Hematopoietic multipotent progenitor cell (in vitro differentiated cells): ENCODE measurements at regions not wholly inside any gene's neighbourhood (a gene's known extent, or its start where the extent isn't known, plus 50 kb on each side); places are given as distances from the start of the nearest gene placed in this dataset.
"Not testable (repeated sequence)": the region's sequence is repeated elsewhere in the genome, so short reads cannot be mapped to it uniquely, and the experiment has no call there.

Source experiments
- DNase-seq, 3 donors: peaks; one replicate each; pipeline ENCODE4 v3.0.0-alpha.2; 2011 to 2015; ENCODE audit warnings: low read depth in 2 of 3, low spot score in 2 of 3

DNA sequence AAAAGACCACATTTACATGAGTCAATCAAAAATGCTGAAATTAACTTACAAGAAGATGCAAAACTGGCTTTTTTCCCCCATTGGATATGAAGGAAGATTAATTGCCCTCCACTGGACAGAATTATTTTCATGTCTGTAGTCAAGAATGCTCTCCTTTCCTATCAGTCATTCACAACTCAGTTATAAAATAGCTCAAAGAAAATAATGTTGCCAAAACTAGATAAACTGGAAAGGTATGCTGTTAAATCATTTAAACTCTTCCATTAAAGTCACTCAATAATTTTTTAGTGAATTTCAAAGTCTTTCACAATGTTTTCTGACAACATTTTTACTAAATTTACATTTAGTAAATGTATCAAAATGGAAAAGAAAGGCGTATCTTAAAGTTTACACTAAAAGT, 384.5 kb downstream of the HGF start:
- no peak for DNase-seq

DNA sequence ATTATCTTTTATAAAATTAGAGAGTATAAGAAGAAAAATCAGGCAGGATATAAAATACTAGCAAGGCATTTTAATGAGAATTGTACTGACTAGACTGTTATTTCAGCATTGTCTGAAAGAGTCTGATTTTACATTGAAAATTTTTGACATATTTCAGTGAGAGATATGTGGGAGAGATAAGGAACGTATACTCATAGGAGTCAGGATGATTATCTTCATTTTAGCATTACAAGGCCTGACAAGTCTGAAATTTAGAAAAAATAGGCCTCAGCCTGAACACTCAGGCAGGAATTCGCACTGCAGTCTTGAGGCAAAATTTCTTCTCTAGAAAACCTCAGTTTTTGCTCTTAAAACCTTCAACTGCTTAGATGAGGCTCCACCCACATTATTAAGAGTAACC, 386.0 kb downstream of the HGF start:
- no peak for DNase-seq

DNA sequence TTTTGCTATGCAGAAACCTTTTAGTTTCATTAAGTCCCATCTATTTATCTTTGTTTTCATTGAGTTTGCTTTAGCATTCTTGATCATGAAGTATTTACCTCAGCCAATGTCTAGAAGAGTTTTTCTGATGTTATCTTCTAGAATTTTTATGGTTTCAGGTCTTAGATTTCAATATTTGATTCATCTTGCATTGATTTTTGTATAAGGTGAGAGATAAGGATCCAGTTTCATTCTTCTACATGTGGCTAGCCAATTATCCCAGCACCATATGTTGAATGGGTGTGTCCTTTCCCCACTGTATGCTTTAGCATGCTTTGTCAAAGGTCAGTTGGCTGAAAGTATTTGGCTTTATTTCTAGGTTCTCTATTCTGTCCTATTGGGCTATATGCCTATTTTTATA, 395.2 kb downstream of the HGF start:
- not testable (repeated sequence) for DNase-seq

- DNase-seq, result no peak
Measured at GRCh38 chr7:81370822-81371221, 399.0 kb downstream of the HGF start.

- peak in 1 of 3 donors; percentile 12 for DNase-seq
Measured at GRCh38 chr7:81367326-81367931, 402.4 kb downstream of the HGF start.

GRCh38 chr7:81366546-81366945, 403.3 kb downstream of the HGF start:
- DNase-seq, result no peak

DNA sequence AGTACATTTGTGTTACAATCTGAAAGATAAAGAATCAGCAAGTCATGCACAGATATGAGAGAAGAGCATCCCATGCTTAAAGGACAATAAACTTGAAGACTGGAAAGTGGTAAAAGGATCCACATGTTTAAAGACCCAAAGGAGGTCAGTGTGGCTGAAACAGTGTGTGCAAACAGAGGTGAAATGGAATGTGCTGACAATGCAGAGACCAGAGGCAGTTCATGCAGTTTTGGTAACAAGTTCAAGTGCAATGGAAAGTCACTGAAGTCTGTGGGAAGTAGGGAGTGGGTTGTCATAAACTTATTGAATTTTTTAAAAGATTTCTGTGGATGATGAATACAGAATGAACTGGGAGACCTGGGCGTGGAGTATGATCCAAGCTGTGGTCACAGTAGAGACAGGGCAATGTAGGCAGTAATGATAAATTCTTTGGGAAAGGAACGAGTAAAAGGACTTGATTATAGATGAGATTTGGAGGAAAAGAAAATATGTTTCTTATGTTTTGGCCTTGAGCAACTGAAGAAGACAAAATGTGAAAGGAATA, 408.0 kb downstream of the HGF start:
- no peak for DNase-seq

GRCh38 chr7:81355911-81356310, 413.9 kb downstream of the HGF start:
- DNase-seq, result no peak

- DNase-seq, result no peak
Measured at GRCh38 chr7:81349044-81349443, 420.8 kb downstream of the HGF start.

GRCh38 chr7:81339946-81340345, 421.1 kb upstream of the SEMA3C start:
- no peak for DNase-seq

- no peak for DNase-seq
Measured at GRCh38 chr7:81333536-81333935, 414.7 kb upstream of the SEMA3C start.

GRCh38 chr7:81333004-81333403, 414.2 kb upstream of the SEMA3C start:
- DNase-seq, result no peak

GRCh38 chr7:81331061-81332018, 412.5 kb upstream of the SEMA3C start:
- DNase-seq, result no peak

- peak in 1 of 3 donors; percentile 1 for DNase-seq
Measured at GRCh38 chr7:81330108-81330507, 411.3 kb upstream of the SEMA3C start.

- DNase-seq, result no peak
Measured at GRCh38 chr7:81327468-81328266, 408.8 kb upstream of the SEMA3C start.

DNA sequence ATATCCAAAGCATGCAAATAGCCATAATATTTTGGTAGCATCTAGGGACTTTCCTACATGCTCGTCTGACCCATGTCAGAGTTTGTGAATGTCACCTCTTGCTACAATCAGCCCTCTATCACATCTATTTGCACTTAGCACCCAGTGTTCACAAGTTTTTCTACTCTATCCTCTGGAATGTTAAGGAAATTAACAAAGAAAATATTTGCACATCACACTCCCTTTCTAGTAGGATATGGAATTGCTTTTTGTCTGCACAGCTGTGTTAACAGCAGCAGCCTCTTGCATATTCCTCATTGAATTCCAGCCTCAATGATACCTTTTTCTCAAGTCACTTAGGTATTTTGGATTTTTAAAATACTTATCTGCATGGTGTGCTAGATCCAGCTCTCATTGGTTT, 403.1 kb upstream of the SEMA3C start:
- no peak for DNase-seq

DNA sequence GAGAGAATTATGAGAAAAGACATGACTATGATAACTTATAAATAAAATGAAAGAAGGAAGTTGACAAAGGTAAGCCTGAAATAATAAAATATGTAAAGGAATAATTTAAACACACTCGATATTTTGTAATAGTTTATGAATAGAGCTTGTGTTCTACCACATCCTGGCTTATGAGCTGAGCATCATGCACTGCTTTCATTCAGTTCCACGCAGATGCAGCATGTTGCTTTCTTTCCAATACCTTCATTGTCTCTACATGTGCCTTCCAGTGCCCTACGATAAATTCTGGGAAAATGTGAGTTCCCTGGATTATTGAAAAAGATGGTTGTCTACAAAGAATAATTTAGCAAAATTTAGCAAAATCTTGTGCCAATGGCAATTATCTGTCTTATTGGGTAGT, 398.9 kb upstream of the SEMA3C start:
- DNase-seq, result no peak

GRCh38 chr7:81308643-81309322, 389.9 kb upstream of the SEMA3C start:
- no peak for DNase-seq

- DNase-seq, result no peak
Measured at GRCh38 chr7:81301815-81302214, 383.0 kb upstream of the SEMA3C start.

DNA sequence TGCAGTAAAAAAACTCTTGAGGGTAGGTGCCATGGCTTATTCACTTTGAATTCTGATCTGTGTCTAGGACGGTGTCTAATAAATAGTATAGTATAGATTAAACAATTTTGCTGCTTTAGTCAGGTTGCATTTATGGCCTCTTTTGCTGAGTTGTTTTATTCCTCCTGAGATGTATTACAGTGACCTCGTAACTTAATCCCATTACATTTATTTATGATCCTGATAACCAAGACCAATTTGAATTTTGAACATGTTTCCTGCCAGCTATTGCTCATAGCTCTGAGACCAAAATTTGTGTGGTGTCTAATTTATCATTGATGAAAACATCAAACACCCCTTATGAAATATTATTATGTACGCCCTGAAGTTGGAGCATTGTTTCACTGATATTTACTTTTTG, 381.9 kb upstream of the SEMA3C start:
- DNase-seq, result no peak
